Vagina (tissue), 2 donors: ENCODE measurements at regions not wholly inside any gene's neighbourhood (a gene's known extent, or its start where the extent isn't known, plus 50 kb on each side); places are given as distances from the start of the nearest gene placed in this dataset.

ENCODE experiments used
- POLR2A ChIP-seq, 2 donors: fragments of 450-650 bp; IDR thresholded peaks; one replicate each; pipeline ENCODE4 v1.6.1; 2017; ENCODE audit warnings: antibody characterized with exemption in 2 of 2, mild to moderate bottlenecking in 2 of 2, moderate library complexity in 2 of 2
- TF ChIP-seq, protein P1 (sequence below), 3 experiments: fragments of 450-650 bp in 2 of 3; fragments of 200-600 bp in 1 of 3; sonication (generic) in 1 of 3; IDR thresholded peaks; one replicate each; pipeline ENCODE4 v1.5.1; 2017 to 2019; ENCODE audit warnings: antibody characterized with exemption in 3 of 3, mild to moderate bottlenecking in 2 of 3, moderate library complexity in 2 of 3

DNA sequence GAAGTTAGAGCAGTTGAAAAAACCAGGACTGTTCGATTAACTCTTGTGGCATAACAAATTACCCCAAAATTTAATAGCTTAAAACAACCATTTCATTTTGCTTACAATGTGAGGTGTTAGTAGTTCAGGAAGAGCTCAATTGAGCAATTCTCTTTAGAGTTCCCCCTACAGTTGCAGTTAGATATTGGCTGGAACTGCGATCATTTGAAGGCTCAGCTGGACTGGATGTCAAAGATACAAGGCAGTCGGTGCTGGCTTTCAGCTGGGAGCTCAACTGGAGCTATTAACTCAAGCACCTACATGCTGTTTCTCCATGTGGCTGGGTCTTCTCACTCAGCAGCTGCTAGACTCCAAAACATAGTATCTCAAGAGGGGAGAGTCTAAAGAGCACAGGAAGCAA is 96.0 kb upstream of the LOC128125822 start:
- TF ChIP-seq, protein P1, sequence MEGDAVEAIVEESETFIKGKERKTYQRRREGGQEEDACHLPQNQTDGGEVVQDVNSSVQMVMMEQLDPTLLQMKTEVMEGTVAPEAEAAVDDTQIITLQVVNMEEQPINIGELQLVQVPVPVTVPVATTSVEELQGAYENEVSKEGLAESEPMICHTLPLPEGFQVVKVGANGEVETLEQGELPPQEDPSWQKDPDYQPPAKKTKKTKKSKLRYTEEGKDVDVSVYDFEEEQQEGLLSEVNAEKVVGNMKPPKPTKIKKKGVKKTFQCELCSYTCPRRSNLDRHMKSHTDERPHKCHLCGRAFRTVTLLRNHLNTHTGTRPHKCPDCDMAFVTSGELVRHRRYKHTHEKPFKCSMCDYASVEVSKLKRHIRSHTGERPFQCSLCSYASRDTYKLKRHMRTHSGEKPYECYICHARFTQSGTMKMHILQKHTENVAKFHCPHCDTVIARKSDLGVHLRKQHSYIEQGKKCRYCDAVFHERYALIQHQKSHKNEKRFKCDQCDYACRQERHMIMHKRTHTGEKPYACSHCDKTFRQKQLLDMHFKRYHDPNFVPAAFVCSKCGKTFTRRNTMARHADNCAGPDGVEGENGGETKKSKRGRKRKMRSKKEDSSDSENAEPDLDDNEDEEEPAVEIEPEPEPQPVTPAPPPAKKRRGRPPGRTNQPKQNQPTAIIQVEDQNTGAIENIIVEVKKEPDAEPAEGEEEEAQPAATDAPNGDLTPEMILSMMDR (IDR thresholded peaks at IDR 0.05) = no peak
- TF ChIP-seq POLR2A (IDR thresholded peaks at IDR 0.05) = no peak
